A549 (cell line): ENCODE measurements at regions not wholly inside any gene's neighbourhood (a gene's known extent, or its start where the extent isn't known, plus 50 kb on each side); places are given as distances from the start of the nearest gene placed in this dataset.
A peak's percentile ranks its signal among the peaks of the same experiment; 100 is the strongest.

Experiments
- ATAC-seq, 2 experiments: fragments of 200-7000 bp in 1 of 2; fragments of >200 bp in 1 of 2; cut with Nextera tagmentation in 1 of 2; cut with Tn5 transposase in 1 of 2; 3 replicates each; pipeline versions ENCODE4 v1.8.0 to v1.9.1; 2018 to 2020; ENCODE audit warnings: mild to moderate bottlenecking in 1 of 2, moderate library complexity in 1 of 2
- CTCF ChIA-PET: fragments of 300-600 bp; sonication (Branson Sonifier 250); formaldehyde crosslinking; extraction: SDS; loops from one replicate; lab custom pipeline; 2021; ENCODE audit warnings: antibody characterized with exemption, inconsistent platforms; lab: Yijun Ruan, JAX
- POLR2A ChIA-PET: fragments of 350-600 bp; formaldehyde crosslinking; extraction: SDS; loops from one replicate; lab custom pipeline; 2021; ENCODE audit warnings: antibody characterized with exemption, inconsistent platforms; lab: Yijun Ruan, JAX
- DNase-seq, 2 experiments: peaks; one replicate each; pipeline versions ENCODE4 v3.0.0 to v3.0.0-alpha.2; 2011 to 2016; ENCODE audit warnings: low read depth in 1 of 2, low spot score in 1 of 2
- FAIRE-seq: peaks from 2 replicates; lab custom pipeline; 2011; peaks lifted over from hg19 to GRCh38; lab: Jason Lieb, UNC
- H3K27ac ChIP-seq, 2 experiments: fragments of >200 bp; sonication (Bioruptor Twin); formaldehyde crosslinking; 3 replicates each; pipeline ENCODE4 v1.5.1; 2016 to 2017
- H3K4me1 ChIP-seq: fragments of >200 bp; sonication (Bioruptor Twin); formaldehyde crosslinking; 3 replicates; pipeline ENCODE4 v1.6.1; 2016
- H3K4me2 ChIP-seq: fragments of >200 bp; sonication (Bioruptor Twin); formaldehyde crosslinking; 3 replicates; pipeline ENCODE4 v1.6.1; 2016
- H3K4me3 ChIP-seq: fragments of >200 bp; sonication (Bioruptor Twin); formaldehyde crosslinking; 3 replicates; pipeline ENCODE4 v1.5.1; 2016
- H3K9me3 ChIP-seq: fragments of >200 bp; sonication (Bioruptor Twin); formaldehyde crosslinking; 3 replicates; pipeline ENCODE4 v1.6.1; 2016
- BHLHE40 ChIP-seq: IDR thresholded peaks from 2 replicates; pipeline ENCODE4 v1.6.1; 2012; ENCODE audit warnings: low read depth, low read length, inconsistent platforms
- CBX8 ChIP-seq: fragments of 200-600 bp; sonication (generic); IDR thresholded peaks from 2 replicates; pipeline ENCODE4 v1.6.1; 2016
- CEBPB ChIP-seq, 2 experiments: fragments of >200 bp in 1 of 2; sonication (Bioruptor Twin) in 1 of 2; formaldehyde crosslinking in 1 of 2; IDR thresholded peaks; 2 replicates each; pipeline ENCODE4 v1.6.1; 2012 to 2016
- CHD2 ChIP-seq: fragments of 150-350 bp; IDR thresholded peaks from 2 replicates; pipeline ENCODE4 v1.6.1; 2014; ENCODE audit warnings: low read length; ENCODE audit not compliant: partially characterized antibody
- EHMT2 ChIP-seq: fragments of 200-600 bp; sonication (generic); IDR thresholded peaks from 2 replicates; pipeline ENCODE4 v1.6.1; 2016; ENCODE audit warnings: antibody characterized with exemption, low read depth, mild to moderate bottlenecking, moderate library complexity
- ESRRA ChIP-seq: fragments of 150-350 bp; IDR thresholded peaks from 2 replicates; pipeline ENCODE4 v1.6.1; 2014; ENCODE audit warnings: mild to moderate bottlenecking, low read length, borderline replicate concordance
- FOSB ChIP-seq: fragments of 250-450 bp; sonication (Bioruptor Pico); IDR thresholded peaks from 2 replicates; pipeline ENCODE4 v1.5.0; 2020; ENCODE audit warnings: mild to moderate bottlenecking, moderate library complexity
- HOXB13 ChIP-seq: fragments of 250-450 bp; sonication (Bioruptor Pico); IDR thresholded peaks from 2 replicates; pipeline ENCODE4 v1.5.0; 2020; ENCODE audit warnings: low read depth, mild to moderate bottlenecking, moderate library complexity
- KDM1A ChIP-seq: fragments of 200-600 bp; sonication (generic); IDR thresholded peaks from 2 replicates; pipeline ENCODE4 v1.6.1; 2016; ENCODE audit warnings: low read depth, mild to moderate bottlenecking
- MAFK ChIP-seq: fragments of 450-650 bp; IDR thresholded peaks from 2 replicates; pipeline ENCODE4 v1.6.1; 2014; ENCODE audit not compliant: partially characterized antibody
- POLR2AphosphoS2 ChIP-seq: conservative IDR thresholded peaks from 2 replicates; pipeline ENCODE4 v1.6.1; 2012; ENCODE audit warnings: low read length, improper control_type of control experiment, inconsistent platforms
- RARB ChIP-seq: fragments of 250-450 bp; sonication (Bioruptor Pico); IDR thresholded peaks from 2 replicates; pipeline ENCODE4 v1.8.0; 2021; ENCODE audit warnings: mild to moderate bottlenecking, moderate library complexity
- SMC3 ChIP-seq: fragments of >200 bp; sonication (Bioruptor Twin); formaldehyde crosslinking; IDR thresholded peaks from 3 replicates; pipeline ENCODE4 v1.6.1; 2018; ENCODE audit warnings: inconsistent platforms
- TFCP2L1 ChIP-seq: fragments of 250-450 bp; sonication (Bioruptor Pico); IDR thresholded peaks from 2 replicates; pipeline ENCODE4 v1.5.0; 2021; ENCODE audit warnings: mild to moderate bottlenecking
- TP53 ChIP-seq: fragments of 250-450 bp; sonication (Bioruptor Pico); IDR thresholded peaks from 2 replicates; pipeline ENCODE4 v1.5.0; 2021; ENCODE audit warnings: mild to moderate bottlenecking, moderate library complexity
- WGBS: methylation state at CpG from one replicate; pipeline ENCODE4 v1.1.6; 2017; ENCODE audit errors: missing lambda C conversion rate; 5-methylcytosine and 5-hydroxymethylcytosine counted together
- TF ChIP-seq, protein P1 (sequence below): fragments of 450-650 bp; IDR thresholded peaks from 2 replicates; pipeline ENCODE4 v1.6.1; 2014; ENCODE audit warnings: antibody characterized with exemption
- TF ChIP-seq, protein P2 (sequence below): fragments of >200 bp; sonication (Bioruptor Twin); formaldehyde crosslinking; IDR thresholded peaks from 2 replicates; pipeline ENCODE4 v1.6.1; 2016
- TF ChIP-seq, protein P3 (sequence below): fragments of 200-600 bp; sonication (generic); IDR thresholded peaks from 2 replicates; pipeline ENCODE4 v1.6.1; 2016; ENCODE audit warnings: antibody characterized with exemption, mild to moderate bottlenecking, moderate library complexity
- TF ChIP-seq, protein P4 (sequence below): IDR thresholded peaks from 2 replicates; pipeline ENCODE4 v1.6.1; 2012; ENCODE audit warnings: low read depth, borderline replicate concordance
- TF ChIP-seq, protein P5 (sequence below): fragments of >200 bp; sonication (Bioruptor Twin); formaldehyde crosslinking; IDR thresholded peaks from 3 replicates; pipeline ENCODE4 v1.6.1; 2016
- TF ChIP-seq, protein P6 (sequence below): IDR thresholded peaks from 2 replicates; pipeline ENCODE4 v1.6.1; 2012
- TF ChIP-seq, protein P7 (sequence below): fragments of 250-450 bp; sonication (Bioruptor Pico); IDR thresholded peaks from 2 replicates; pipeline ENCODE4 v1.5.0; 2020; ENCODE audit warnings: low read depth, mild to moderate bottlenecking, moderate library complexity
- TF ChIP-seq, protein P8 (sequence below): fragments of 150-350 bp; IDR thresholded peaks from 2 replicates; pipeline ENCODE4 v1.6.1; 2014; ENCODE audit warnings: low read depth, mild to moderate bottlenecking, low read length

DNA sequence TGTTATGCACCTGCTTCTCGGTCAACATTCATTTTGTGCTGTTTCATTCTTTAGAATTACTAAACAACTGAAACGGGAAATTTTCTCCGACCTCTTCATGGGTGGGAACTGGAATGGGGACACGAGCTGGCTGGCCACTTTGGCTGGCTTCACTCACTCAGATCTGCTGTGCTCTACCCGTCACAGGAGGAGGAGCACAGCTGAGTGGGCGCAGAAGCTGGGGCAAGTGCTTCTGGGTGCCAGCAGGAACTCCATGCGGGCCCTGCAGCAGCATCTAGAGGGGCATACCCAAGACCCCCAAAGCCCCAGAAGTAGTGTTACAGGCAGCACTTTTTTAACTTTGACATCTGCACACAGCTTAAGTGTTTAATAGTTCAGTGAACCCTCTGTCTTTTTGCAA is 109.6 kb downstream of the TMEM144 start (continued):
- no peak for TF ChIP-seq EHMT2

DNA sequence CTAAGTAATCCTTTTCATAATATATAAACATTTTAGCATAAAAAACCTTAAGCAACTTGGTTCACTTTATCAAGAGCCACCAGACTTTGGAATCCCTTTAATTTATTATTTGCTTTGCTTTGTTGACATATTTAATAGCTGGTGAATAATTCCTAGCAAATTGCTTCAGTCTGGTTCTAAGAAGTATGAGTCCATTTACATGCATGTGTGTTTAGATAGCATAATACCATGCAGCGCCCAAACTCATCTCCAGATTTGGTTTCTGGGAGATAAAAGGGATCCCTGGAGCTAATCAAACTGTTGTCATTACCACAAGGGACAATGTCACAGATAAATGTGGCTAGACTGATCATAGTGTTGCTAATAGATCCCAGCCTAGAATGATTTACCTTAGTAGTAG is 111.8 kb downstream of the TMEM144 start:
- no peak for DNase-seq
- Histone ChIP-seq H3K9me3 (no peaks in the 10 kb centered on the region), H3K27ac (no peak overlapping the region), H3K4me2 (peak overlapping the region; percentile 22; the same call in 2 of the 3 replicates), H3K4me1 (0 out of 3 replicates have a peak, but pooled peaks cover 5% of the 10 kb centered on the region), H3K4me3 (no peak overlapping the region)
- CTCF ChIA-PET: no interaction called here
- no peak for FAIRE-seq
- POLR2A ChIA-PET: no interaction called here
- no peak for ATAC-seq
- no peak for TF ChIP-seq RARB (CRISPR knock-in tag)
- no peak for TF ChIP-seq FOSB (CRISPR knock-in tag)
- no peak for TF ChIP-seq MAFK
- TF ChIP-seq, protein P1, sequence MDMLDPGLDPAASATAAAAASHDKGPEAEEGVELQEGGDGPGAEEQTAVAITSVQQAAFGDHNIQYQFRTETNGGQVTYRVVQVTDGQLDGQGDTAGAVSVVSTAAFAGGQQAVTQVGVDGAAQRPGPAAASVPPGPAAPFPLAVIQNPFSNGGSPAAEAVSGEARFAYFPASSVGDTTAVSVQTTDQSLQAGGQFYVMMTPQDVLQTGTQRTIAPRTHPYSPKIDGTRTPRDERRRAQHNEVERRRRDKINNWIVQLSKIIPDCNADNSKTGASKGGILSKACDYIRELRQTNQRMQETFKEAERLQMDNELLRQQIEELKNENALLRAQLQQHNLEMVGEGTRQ: no peak
- TF ChIP-seq, protein P2, sequence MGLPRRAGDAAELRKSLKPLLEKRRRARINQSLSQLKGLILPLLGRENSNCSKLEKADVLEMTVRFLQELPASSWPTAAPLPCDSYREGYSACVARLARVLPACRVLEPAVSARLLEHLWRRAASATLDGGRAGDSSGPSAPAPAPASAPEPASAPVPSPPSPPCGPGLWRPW: no peak
- TF ChIP-seq HOXB13: no peak
- TF ChIP-seq KDM1A: no peak
- TF ChIP-seq, protein P3, sequence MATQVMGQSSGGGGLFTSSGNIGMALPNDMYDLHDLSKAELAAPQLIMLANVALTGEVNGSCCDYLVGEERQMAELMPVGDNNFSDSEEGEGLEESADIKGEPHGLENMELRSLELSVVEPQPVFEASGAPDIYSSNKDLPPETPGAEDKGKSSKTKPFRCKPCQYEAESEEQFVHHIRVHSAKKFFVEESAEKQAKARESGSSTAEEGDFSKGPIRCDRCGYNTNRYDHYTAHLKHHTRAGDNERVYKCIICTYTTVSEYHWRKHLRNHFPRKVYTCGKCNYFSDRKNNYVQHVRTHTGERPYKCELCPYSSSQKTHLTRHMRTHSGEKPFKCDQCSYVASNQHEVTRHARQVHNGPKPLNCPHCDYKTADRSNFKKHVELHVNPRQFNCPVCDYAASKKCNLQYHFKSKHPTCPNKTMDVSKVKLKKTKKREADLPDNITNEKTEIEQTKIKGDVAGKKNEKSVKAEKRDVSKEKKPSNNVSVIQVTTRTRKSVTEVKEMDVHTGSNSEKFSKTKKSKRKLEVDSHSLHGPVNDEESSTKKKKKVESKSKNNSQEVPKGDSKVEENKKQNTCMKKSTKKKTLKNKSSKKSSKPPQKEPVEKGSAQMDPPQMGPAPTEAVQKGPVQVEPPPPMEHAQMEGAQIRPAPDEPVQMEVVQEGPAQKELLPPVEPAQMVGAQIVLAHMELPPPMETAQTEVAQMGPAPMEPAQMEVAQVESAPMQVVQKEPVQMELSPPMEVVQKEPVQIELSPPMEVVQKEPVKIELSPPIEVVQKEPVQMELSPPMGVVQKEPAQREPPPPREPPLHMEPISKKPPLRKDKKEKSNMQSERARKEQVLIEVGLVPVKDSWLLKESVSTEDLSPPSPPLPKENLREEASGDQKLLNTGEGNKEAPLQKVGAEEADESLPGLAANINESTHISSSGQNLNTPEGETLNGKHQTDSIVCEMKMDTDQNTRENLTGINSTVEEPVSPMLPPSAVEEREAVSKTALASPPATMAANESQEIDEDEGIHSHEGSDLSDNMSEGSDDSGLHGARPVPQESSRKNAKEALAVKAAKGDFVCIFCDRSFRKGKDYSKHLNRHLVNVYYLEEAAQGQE: no peak
- no peak for TF ChIP-seq TP53 (CRISPR knock-in tag)
- TF ChIP-seq CHD2: no peak
- no peak for TF ChIP-seq SMC3
- TF ChIP-seq TFCP2L1: no peak
- no peak for TF ChIP-seq CEBPB (IDR thresholded peaks at IDR 0.05)
- TF ChIP-seq, protein P4, sequence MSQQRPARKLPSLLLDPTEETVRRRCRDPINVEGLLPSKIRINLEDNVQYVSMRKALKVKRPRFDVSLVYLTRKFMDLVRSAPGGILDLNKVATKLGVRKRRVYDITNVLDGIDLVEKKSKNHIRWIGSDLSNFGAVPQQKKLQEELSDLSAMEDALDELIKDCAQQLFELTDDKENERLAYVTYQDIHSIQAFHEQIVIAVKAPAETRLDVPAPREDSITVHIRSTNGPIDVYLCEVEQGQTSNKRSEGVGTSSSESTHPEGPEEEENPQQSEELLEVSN: no peak
- TF ChIP-seq, protein P5, sequence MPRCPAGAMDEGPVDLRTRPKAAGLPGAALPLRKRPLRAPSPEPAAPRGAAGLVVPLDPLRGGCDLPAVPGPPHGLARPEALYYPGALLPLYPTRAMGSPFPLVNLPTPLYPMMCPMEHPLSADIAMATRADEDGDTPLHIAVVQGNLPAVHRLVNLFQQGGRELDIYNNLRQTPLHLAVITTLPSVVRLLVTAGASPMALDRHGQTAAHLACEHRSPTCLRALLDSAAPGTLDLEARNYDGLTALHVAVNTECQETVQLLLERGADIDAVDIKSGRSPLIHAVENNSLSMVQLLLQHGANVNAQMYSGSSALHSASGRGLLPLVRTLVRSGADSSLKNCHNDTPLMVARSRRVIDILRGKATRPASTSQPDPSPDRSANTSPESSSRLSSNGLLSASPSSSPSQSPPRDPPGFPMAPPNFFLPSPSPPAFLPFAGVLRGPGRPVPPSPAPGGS: no peak
- 18% methylated on average over 1 of the region's 1 CpG for WGBS

DNA sequence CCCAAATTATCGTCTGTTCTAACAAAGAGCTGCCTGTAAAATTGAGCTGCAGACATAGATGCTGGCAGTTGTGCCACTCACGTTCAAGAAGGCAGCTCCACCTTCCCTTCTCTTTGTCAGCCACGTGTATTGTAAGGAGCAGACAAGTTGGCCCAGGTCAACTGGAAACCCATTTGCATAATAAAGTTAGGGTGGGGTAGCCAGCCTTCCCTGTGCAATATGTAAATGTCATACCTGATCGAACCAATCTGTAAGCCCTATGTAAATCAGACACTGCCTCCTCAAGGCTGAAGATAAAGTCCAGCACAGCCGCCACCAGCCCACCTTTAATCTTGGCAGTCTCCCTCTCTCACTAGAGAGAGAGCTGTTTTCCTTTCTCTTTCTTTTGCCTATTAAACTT is 117.2 kb downstream of the TMEM144 start:
- no peak for DNase-seq
- H3K4me1 ChIP-seq: no peaks in the 10 kb centered on the region
- H3K9me3 ChIP-seq: no peaks in the 10 kb centered on the region
- no peak overlapping the region for H3K4me3 ChIP-seq
- no peak overlapping the region for H3K4me2 ChIP-seq
- no peak for ATAC-seq
- FAIRE-seq: no peak
- POLR2A ChIA-PET: no interaction called here
- no peak overlapping the region for H3K27ac ChIP-seq
- CTCF ChIA-PET: no interaction called here
- 80% methylated on average over 5 of the region's 5 CpGs for WGBS
- TF ChIP-seq, protein P6, sequence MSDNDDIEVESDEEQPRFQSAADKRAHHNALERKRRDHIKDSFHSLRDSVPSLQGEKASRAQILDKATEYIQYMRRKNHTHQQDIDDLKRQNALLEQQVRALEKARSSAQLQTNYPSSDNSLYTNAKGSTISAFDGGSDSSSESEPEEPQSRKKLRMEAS: no peak
- no peak for TF ChIP-seq TP53 (CRISPR knock-in tag)
- TF ChIP-seq BHLHE40: no peak
- TF ChIP-seq POLR2AphosphoS2: no peak
- TF ChIP-seq, protein P7, sequence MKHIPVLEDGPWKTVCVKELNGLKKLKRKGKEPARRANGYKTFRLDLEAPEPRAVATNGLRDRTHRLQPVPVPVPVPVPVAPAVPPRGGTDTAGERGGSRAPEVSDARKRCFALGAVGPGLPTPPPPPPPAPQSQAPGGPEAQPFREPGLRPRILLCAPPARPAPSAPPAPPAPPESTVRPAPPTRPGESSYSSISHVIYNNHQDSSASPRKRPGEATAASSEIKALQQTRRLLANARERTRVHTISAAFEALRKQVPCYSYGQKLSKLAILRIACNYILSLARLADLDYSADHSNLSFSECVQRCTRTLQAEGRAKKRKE (CRISPR knock-in tag): no peak
- no peak for TF ChIP-seq ESRRA
- TF ChIP-seq CBX8: no peak
- TF ChIP-seq, protein P8, sequence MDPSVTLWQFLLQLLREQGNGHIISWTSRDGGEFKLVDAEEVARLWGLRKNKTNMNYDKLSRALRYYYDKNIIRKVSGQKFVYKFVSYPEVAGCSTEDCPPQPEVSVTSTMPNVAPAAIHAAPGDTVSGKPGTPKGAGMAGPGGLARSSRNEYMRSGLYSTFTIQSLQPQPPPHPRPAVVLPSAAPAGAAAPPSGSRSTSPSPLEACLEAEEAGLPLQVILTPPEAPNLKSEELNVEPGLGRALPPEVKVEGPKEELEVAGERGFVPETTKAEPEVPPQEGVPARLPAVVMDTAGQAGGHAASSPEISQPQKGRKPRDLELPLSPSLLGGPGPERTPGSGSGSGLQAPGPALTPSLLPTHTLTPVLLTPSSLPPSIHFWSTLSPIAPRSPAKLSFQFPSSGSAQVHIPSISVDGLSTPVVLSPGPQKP: no peak
- TF ChIP-seq EHMT2: no peak
- TF ChIP-seq SMC3: no peak
